C4-2B (cell line): ENCODE measurements at regions not wholly inside any gene's neighbourhood (a gene's known extent, or its start where the extent isn't known, plus 50 kb on each side); places are given as distances from the start of the nearest gene placed in this dataset.

ENCODE experiments used
- CTCF ChIP-seq: fragments of 450-650 bp; conservative IDR thresholded peaks from 2 replicates; pipeline ENCODE4 v1.5.1; 2017; ENCODE audit warnings: mild to moderate bottlenecking
- ZFX ChIP-seq: fragments of 450-650 bp; IDR thresholded peaks from 2 replicates; pipeline ENCODE4 v1.6.1; 2017

- no peak for TF ChIP-seq CTCF
- no peak for TF ChIP-seq ZFX
These were observed 159.5 kb downstream of the RPLP1 start for GRCh38 chr15:69612112-69612511.
